Activated CD8-positive, alpha-beta memory T cell treated with anti-CD3 and anti-CD28 coated beads for 4 hours (primary cell): ENCODE measurements at regions not wholly inside any gene's neighbourhood (a gene's known extent, or its start where the extent isn't known, plus 50 kb on each side); places are given as distances from the start of the nearest gene placed in this dataset.

ENCODE experiments used
- DNase-seq, 2 donors: peaks; one replicate each; pipeline ENCODE4 v3.0.0-alpha.2; 2020; ENCODE audit warnings: low read depth in 2 of 2

DNA sequence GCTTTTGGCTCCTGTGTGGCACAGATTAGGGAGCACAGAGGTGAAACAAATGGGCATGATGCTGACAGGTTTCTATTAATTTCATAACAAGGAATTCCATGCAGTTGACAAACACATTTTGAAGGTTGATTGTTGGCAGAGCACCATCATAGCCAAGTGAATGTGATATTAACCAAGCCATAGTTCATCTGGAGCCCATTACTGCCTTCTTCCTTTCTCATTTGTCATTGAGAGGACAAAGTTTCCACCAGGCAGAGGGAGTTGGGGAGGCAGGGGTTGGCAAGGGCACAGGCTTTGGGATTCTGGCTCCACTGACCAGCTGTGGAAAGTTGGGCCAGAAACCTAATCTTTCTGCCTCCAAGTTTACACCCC is 325.2 kb downstream of the MFSD1 start:
- no peak for DNase-seq

DNA sequence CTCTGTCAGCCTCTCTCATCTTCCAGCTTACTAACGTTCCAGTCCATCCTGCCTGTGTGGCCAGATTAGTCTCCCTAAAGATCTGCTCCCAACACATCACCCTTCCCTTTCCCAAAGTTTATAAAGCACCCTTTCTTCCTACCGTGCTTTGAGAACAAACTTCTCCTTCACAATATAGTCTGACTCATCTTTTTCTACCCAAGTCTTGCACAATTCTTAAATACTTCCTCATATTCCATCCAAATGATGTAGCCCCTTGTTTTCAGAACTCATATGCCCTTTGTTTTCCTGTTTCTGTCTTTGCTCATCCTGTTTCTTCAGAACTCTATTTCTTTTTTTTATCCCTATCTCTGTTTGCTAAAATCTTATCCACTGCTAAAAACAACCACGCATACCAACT is 326.8 kb downstream of the MFSD1 start:
- no peak for DNase-seq

DNA sequence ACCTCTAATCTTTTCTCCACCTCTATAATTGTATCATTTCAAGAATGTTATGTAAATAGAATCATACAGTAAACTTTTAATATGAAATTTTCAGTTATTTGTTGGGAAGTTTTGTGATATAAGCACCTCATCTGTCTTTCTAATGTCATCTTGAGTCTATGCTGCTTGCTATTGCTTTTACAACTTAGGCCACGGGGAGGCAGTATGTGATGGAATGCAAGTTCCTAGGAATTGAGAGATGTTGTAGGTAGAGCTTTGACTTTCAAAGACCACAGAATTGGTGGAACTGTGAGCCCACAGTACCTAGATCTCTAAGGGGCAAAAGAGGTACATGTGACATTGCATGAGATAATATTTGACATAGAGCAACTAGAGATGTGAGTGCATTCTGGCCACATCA is 328.3 kb downstream of the MFSD1 start:
- no peak for DNase-seq

DNA sequence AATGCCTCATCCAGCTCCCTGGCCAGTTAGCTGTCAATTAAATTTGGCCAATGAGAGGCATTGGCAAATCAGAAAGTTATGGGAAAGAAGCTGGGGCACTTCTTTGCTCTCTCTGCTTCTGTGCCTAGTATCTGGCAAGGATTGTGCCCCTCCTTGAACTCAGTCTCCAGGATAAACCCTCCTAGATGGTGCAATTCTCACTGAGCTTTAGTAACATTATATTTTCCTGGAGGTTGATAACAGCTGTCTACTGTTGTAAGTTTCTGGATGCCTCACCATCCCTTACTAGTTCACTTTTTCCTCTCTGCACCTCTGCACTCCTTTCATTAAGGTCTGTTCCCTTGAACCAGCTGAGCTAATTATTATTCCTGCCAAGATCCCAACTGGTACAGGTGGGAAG is 329.5 kb downstream of the MFSD1 start:
- DNase-seq: no peak

DNA sequence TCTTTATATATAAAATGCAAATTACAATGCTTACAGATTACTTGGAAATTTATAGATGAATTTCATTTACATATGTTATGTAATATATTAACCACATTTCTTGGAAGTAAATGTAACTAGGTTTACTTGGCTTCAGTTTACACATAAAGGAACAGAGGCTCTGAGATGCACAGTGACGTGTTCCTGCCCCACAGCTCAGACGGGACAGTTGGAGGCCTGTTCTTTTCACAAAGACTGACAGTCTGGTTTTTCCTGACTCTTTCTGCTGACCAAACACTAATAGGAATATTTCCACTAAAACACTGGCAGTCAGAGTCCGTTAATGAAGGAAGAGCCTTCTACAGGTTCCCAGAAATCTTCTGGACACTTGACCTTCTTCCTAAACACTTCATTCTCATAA is 336.1 kb downstream of the MFSD1 start:
- DNase-seq: no peak

DNA sequence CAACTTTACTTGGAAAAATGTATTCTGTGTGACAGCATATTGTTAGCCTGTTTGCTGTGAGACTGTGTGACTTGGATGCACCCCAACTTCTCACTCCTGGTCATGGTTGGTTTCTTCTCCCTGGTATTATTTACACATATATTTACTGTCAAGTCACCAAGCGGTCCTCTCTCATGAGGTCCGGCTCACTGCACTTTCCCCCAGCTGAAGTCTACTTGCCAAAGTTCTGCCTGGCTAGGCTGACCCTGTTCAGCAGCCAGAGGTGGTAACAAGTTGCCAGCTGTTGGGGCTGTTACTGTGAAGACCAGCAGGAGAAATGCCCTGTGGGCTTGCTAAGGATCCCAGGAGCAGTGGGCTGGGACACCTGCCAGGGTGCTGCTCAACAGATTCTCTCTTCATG is 337.5 kb downstream of the MFSD1 start:
- DNase-seq: no peak

DNA sequence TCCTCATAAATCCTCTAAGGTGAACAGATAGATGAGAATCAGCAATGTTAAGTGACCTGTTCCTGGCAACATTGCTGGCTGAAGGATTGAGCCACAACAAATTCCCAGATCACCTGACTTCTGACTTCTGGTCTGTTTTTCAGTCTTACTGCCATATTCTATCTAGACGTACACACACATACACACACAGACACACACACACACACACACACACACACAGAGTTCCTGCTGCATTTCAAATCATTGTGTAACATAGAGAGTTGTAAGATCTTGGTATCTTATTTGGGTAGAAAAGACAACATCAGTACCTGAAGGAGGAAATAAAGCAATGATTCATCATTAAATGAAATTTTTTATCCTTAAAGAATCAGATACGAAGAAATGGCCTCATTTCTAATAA is 342.6 kb downstream of the MFSD1 start:
- DNase-seq: no peak

DNA sequence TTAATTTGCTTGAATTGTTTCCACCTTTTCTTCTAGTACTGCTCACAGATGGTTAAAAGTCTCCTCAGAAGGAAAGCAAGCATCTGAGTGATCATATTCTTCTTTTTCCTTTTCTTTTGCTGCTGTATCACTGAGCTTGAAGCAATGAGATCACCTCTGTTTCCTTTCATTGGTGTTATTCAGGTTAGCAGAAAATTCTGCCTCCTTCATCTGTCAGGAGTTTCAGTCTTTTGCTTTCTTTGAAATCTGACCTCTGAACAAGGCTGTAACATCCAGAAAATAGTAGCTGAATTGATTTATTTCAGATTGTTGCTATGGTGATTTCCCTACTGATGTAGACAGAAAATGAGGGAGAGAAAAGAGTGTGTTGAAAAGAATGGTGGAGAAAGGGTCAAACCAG is 343.0 kb downstream of the MFSD1 start:
- DNase-seq: no peak

DNA sequence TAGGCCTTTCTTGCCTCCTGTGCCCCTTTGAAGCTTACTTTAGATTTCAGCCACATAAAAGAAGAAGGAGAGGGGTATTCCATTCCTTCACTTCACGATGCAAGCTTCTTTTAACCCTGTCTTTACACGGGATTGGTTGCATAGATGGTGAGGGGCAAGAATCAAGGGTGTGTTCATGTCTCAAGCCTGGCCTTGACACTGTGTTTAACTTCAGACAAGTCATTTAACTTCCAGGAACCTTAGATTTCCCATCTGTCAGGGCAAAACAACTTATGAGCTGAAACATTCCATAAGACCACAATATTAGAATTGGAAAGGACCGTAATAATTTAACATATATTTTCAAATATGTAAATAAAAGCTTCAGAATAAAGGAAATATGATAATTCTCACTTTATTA is 344.5 kb downstream of the MFSD1 start:
- DNase-seq: no peak

DNA sequence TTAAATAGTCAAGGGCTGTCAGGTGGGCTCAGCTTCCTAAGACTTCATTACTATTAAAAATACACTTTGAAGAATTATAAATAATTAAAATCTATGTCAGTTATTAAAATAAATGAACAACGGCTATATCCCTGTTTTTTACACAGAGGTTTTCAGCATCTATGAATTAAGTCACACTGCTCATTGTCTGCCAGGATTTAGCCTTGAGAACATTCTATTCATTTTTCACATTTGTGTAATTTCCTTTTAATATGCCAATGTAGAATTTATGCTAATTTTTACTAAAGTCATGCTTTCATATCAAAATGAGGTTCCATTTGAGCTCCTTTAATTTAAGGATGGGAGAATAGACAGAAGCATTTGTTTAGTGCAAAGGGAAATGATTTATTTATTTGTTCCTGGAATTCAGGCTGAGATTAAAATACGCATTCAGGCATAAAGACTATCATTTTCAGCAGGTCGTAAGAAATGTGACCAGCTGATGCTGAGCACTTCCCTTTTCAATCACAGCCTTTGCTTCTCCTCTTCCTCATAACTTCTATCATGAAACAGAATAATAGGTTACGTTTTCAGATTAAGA is 345.1 kb downstream of the MFSD1 start:
- no peak for DNase-seq

DNA sequence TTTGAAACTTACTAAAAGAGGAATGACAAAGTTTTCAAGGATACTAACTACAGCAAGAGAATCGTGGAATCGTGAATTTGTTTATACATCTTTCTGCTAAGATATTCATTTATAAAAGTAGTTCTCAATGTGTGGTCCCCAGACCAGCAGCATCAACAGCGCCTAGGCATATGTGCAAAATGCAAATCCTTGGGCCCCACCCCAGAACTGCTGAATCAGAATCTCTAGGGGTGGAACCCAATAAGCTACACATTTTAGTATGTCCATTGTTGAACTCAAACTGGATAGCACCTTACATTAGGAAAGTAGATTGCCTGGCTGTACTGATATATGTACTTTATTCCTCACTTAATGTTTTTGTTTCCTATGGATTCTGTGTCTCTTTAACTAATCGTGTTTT is 346.0 kb downstream of the MFSD1 start:
- DNase-seq: no peak

DNA sequence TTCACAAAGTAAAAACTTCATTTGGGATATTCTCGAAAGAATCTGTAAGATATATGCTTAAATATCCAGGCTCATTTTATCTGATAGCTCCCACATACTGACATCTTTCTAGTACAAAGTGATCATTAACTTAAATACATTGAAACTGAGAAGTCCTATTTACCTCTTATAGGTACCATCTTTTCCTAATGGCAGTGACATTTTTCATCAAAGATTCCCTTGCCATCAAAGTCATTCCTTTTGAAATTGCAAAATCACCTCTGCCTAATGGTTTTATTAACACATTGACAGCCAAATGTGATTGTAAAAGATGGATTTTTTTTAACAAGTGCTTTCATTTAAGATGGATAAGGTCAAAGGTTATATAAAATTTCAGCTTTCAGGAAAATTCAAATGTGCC is 346.6 kb downstream of the MFSD1 start:
- DNase-seq: no peak

DNA sequence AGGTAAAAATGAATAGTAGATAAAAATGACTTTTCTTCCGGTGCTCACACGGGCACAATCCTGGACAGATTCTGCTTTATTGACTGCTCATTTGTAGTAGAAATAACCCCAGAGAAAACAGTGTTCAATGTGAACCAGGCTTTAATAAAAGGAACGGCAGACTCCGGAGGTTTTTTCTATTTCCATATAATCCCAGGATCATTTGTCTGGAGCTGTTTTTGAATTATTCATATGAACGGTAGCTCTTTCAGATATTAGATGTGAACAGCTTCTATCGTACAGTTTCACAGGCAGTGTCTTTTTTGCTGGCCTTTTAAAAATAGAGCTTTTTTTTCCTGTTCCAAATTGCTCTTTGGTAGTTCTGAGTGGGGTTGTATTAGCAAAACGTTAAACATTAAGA is 347.3 kb downstream of the MFSD1 start:
- DNase-seq: no peak

DNA sequence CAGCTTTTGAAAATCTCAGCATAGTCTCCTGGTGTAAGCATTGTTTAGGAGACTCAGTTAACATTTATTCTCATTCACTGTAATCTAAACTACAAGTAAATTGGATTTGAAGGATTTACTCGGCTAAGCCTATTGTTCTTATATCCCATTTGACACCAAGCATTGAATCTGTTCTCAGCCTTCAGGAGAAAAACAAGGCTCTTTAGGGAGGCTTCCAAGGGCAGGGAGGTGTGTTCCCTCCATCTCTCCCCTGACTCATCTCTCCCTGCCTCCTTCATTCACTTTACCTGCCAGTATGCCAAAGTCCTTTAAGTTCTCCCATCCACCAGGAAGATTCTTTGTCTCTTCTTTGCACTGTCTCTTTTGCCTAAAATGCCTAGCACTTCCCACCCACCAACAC is 347.8 kb downstream of the MFSD1 start:
- no peak for DNase-seq

DNA sequence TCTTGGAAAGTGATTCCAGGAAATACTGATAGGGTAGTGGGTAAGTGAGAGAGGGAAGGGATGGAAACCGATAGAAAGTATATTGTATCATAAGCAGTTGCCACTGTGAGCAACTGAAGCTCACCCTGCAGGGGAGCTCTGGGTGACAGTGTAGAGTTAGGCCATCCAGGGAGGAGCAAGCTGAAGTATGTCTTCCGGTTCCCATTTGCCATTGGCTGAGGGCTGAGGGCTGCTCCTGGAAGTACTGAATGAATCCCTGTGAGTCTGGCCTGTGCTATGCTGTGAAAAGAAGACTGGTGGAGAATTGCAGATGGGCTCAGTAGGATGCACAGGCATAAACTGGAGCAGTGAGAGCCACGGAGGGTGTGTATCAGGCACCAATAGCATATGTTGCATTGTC is 348.3 kb downstream of the MFSD1 start:
- DNase-seq: no peak

DNA sequence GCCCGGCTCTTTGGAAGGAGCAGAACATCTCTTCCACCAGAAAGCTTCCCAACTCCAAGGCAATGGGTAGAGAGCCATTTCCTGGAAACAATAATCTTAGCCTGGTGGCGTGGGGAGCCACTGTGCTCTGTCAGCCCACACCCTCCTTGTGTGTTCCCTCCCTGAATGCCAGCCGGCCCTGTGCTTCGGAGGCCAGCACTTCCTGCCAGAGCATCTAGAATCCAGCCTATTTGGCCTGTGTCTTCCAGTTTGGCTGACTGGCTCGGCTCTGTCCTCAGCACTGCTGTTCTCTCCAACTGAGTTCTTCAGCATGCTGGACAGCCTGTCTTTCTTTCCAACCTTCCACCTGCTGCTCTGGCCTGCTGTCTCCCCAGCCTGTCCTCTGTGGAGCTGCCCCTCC is 349.3 kb downstream of the MFSD1 start:
- no peak for DNase-seq

DNA sequence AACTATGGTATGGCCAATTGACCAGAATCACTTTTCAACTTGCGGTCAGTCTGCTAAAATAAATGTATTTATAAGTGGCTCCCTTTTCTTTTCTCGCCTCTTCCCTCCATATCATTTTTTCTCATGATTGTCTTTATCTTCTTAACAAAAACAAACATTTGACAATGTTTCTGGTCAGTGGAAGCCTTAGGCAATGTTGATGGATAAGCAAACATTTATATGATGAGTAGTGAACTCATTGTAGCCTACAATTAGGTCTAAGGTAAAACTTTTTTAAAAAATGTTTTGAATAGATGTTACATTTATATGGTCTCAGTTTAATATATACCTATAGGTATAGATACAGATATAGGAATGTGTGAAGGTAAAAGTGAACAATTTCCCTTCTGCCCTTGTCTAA is 355.4 kb downstream of the MFSD1 start:
- no peak for DNase-seq

DNA sequence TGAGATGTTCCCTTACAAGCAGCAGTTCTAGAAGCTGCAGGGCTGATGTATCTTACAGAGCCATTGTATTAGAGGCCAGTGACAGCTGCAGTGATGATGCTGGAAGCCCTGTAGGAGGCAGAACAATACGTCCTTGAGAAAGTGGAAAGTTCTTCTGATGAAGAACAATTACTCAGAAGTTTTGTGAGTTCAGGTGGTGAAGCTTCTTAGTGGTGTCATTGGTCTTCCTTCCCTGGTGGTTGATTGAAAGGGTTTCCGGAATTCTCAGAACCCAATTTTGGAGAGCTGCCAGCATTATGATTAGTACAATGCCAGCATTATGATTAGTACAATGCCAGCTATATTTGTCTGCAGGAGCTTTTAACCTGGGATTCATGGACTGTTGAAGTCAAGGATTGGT is 356.4 kb downstream of the MFSD1 start:
- no peak for DNase-seq

DNA sequence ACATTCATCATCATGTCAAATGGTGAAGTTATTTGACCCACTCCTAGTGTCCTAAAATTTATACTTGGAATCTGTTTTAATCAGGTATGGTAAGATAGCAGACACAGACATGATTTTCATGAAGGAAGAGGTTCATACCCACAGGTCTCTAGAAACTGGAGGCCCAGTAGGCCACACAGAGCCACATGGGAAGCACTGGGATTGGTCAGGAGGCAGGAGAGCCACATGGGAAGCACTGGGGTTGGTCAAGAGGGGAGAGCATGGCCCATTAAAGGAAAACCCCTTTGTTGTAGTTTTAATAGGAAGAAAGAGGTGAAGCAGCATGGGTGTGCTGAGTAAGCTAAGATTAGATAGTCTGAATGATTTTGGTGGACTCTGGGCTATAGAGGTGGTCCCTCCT is 356.9 kb downstream of the MFSD1 start:
- no peak for DNase-seq

DNA sequence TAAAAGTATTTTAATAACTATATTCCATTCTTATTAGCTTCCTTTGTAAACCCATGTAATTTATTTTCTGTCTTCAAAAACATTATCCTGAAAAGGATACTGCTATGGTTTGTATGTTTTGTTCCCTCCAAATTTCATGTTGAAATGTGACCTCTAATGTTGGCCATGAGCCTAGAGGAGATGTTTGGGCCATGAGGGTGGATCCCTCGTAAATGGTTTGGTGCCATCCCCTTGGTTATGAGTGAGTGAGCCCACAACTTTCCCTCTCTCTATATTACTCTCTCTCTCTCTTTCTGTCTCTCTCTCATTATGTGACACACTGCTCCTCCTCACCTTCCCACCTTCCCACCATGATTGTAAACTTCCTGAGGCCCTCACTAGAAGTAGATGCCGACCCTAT is 357.7 kb downstream of the MFSD1 start:
- no peak for DNase-seq

DNA sequence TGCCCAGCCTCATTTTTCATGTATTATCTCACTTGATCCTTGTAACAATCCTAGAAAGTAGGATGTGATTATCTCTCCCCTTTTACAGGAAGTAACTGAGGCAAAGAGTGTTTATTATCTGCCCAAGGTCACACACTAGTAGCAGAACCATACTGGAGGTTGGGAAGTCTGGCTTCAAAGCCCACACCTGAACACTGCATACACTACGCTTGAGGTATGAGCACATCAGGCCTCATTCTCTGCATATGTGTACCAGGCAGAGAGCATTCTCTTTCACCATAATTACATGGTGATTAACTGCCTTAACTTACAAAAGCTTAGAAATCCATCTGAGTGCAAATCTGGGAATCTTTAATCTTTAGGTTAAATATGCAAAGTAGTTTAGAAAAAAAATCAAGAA is 361.8 kb downstream of the MFSD1 start:
- no peak for DNase-seq

DNA sequence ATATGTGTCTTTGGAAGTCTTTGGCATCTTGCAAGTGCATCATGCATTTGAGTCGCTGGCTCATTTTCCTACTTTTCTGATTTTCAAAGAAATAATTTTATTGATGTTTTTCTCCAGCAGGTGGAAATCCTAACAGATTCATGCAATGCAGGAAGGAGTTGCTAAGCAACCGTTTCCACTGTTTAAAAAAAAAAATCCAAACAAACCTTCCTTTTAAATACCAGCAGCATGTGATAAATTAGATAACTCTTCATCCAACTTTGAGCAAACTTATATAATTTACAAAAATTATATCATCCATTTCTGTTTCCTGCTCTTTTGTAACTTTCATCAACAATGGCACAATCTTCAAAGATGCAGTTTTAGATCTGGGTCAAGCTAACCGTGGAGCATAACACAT is 364.1 kb downstream of the MFSD1 start:
- DNase-seq: no peak

DNA sequence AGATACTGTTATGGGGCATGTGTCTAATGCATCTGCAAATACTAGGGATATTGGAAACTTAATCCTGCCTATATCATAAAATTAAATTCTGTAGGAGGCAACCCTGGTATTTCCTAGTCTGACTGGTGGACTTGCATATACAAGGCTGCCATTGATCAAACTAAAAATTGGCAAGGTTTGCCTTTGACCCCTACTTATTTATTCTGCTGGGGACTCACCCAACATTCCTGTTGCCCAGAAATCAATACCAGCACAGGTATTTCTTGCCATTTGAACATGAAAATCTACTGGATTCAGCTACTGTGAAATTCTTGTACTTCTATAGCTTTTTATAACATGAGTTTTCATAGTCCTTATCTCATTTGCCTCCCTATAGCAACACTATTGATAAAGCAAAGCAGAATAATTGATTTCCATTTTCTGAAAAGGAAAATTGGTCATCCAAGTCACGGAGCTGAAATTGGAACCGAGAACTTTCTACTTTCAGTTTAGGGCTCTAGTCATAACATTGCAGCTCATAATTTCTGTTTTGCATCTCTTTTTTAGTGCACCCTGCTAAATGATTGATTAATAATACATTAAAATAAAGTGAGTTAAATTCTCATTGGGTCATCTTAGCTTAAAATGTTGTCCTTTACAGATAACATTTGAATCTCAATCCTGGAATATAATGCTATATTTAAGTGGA is 365.2 kb downstream of the MFSD1 start:
- DNase-seq: no peak

DNA sequence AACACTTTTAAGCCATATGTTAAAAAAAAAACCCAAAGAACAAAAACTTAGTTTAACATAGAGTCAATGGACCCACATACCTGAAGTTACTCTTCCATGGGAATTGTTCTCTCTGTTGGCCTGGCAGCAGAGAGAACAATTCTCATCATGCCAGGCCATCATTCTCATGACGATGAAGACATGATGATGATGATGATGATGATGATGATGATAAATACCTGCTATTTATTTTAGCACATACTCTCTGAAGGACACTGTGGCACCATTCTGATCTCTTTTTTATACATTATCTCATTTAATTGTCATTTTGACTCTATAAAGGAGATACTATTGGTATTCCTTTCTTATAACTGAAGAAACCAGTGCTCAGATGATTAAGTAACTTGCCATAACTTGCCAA is 366.9 kb downstream of the MFSD1 start:
- DNase-seq: no peak
